ENCODE measurements at regions not wholly inside any gene's neighbourhood (a gene's known extent, or its start where the extent isn't known, plus 50 kb on each side); places are given as distances from the start of the nearest gene placed in this dataset.
A peak's percentile ranks its signal among the peaks of the same experiment; 100 is the strongest.

DNA sequence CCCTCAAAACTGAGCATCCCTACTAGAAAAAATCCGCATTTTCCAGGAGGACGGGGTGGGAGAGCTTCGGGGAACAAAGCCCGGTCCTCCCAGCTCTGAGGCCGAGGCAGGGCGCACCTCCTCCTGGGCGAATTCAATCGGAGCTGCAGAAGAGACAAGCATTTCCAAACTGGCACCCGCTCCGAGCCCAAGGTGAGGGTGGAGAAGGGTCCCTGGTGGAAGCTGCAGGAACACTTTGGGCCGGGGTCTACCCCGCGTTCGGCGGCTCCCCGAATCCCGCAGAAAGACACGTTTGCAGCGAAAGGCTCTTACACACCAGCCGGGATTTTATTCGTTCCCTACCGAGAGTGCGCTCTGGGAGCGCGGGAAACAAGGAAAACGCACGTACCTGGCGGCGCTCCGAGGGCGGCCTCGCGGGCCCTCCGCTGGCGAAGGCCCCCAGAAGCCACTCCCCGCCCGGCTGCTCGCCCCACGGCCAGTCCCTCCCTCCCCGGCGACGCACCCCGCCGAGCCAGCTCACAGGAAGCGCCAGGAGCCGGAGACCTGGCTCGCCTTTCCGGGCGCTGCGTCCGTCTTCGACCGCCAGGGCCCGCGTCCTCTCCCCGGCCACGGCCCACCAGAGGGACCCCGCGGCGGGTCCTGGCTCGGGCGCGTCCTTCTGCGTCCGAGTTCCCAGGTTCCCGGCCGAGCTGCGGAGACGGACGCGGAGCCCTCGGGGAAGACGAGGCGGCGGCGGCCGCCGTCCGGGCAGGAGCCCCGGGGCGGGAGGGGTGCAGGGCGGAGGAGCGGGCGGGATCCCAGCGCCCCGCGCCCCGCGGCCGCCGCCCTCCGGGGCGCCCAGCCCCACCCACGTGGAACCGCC lies 49.8 kb upstream of the BAHCC1 start:
- DNase-seq (ENCODE audit: low read depth in 3 of 3): peak; percentile 37 to 46 (median 41)

All from stimulated activated CD4-positive, alpha-beta T cell treated with anti-CD3 and anti-CD28 coated beads, TNF-alpha, amount 100 ng/mL, for 48 hours (primary cell).